Stomach (tissue), 4 donors: ENCODE measurements at regions not wholly inside any gene's neighbourhood (a gene's known extent, or its start where the extent isn't known, plus 50 kb on each side); places are given as distances from the start of the nearest gene placed in this dataset.

ENCODE experiments used
- CTCF ChIP-seq, 7 experiments: fragments of 450-650 bp in 4 of 7; fragments of 200-600 bp in 3 of 7; sonication (generic) in 3 of 7; IDR thresholded peaks; one replicate each; pipeline ENCODE4 v1.5.1; 2016 to 2019; ENCODE audit warnings: antibody characterized with exemption in 7 of 7, control low read depth in 2 of 7, mild to moderate bottlenecking in 1 of 7
- POLR2AphosphoS5 ChIP-seq, 3 donors: sonication (generic); formaldehyde crosslinking; IDR thresholded peaks; one replicate each; pipeline ENCODE4 v1.6.1; 2016; ENCODE audit warnings: antibody characterized with exemption in 3 of 3

DNA sequence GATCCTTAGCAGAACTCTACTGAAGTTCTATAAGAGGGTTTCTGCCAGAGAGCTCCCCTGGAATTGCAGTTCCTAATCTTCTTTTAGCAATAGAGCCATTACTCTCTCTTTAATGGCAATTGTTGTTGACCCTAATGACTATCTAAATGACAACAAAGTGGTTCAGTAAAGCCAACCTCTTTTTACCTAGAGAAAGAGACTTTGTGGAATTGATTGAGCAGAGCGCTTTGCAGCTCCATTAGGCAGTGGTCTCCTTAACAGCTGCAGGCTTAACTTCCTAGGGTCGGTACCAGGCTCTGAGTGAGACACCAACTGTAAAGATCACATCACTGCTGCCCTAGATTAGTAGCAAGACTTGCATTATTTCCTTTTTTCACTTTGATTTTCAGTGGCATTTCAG lies 1472.9 kb upstream of the TENM3 start:
- no peak for TF ChIP-seq POLR2AphosphoS5 (IDR thresholded peaks at IDR 0.05)
- no peak for TF ChIP-seq CTCF (IDR thresholded peaks at IDR 0.05)
